ENCODE measurements at regions not wholly inside any gene's neighbourhood (a gene's known extent, or its start where the extent isn't known, plus 50 kb on each side); places are given as distances from the start of the nearest gene placed in this dataset.
"Not testable (repeated sequence)": the region's sequence is repeated elsewhere in the genome, so short reads cannot be mapped to it uniquely, and the experiment has no call there.

GRCh38 chr2:36128359-36128758 lies 227.2 kb upstream of the CRIM1 start:
- no peak for TF ChIP-seq CTCF (conservative IDR thresholded peaks at IDR 0.05)
- H3K27ac ChIP-seq = no peak overlapping the region

GRCh38 chr2:36125702-36126101 lies 229.9 kb upstream of the CRIM1 start:
- no peak for TF ChIP-seq CTCF (conservative IDR thresholded peaks at IDR 0.05)
- H3K27ac ChIP-seq = no peak overlapping the region

- TF ChIP-seq CTCF (conservative IDR thresholded peaks at IDR 0.05) = no peak
Observed at GRCh38 chr2:36123995-36124394, 231.6 kb upstream of the CRIM1 start.

GRCh38 chr2:36097022-36097421 lies 258.6 kb upstream of the CRIM1 start:
- TF ChIP-seq CTCF (conservative IDR thresholded peaks at IDR 0.05) = no peak
- no peak overlapping the region for H3K27ac ChIP-seq

More at GRCh38 chr2:36123995-36124394, 231.6 kb upstream of the CRIM1 start:
- no peak overlapping the region for H3K27ac ChIP-seq

GRCh38 chr2:36091844-36092741 lies 263.5 kb upstream of the CRIM1 start:
- not testable (repeated sequence) for H3K27ac ChIP-seq

- no peak overlapping the region for H3K27ac ChIP-seq
- TF ChIP-seq CTCF (conservative IDR thresholded peaks at IDR 0.05) = no peak
Observed at GRCh38 chr2:36088716-36089328, 266.8 kb upstream of the CRIM1 start.

GRCh38 chr2:36087344-36087743 lies 268.2 kb upstream of the CRIM1 start:
- H3K27ac ChIP-seq = no peak overlapping the region
- TF ChIP-seq CTCF (conservative IDR thresholded peaks at IDR 0.05) = no peak

- no peak for TF ChIP-seq CTCF (conservative IDR thresholded peaks at IDR 0.05)
- H3K27ac ChIP-seq = no peak overlapping the region
Observed at GRCh38 chr2:36079793-36080192, 275.8 kb upstream of the CRIM1 start.

All from VCaP (cell line).